ENCODE measurements at regions not wholly inside any gene's neighbourhood (a gene's known extent, or its start where the extent isn't known, plus 50 kb on each side); places are given as distances from the start of the nearest gene placed in this dataset.

- Mint-ChIP-seq H3K4me3 (no peak overlapping the region), H3K27me3 (no peaks in the 10 kb centered on the region), H3K36me3 (peaks cover 6% of the 10 kb centered on the region), H3K4me1 (peaks cover 38% of the 10 kb centered on the region), H3K27ac (no peak overlapping the region), H3K9me3 (peaks cover 1% of the 10 kb centered on the region)
- DNase-seq (no peak), ATAC-seq (ENCODE audit: low read depth) (no peak)
- POLR2A ChIA-PET = no interaction called here
Measured at GRCh38 chr1:234988155-234988517, 140.5 kb downstream of the TOMM20 start.

GRCh38 chr1:234987415-234988154, 141.1 kb downstream of the TOMM20 start:
- Mint-ChIP-seq H3K9me3 (peaks cover 1% of the 10 kb centered on the region), H3K36me3 (peaks cover 6% of the 10 kb centered on the region), H3K27me3 (no peaks in the 10 kb centered on the region), H3K4me3 (no peak overlapping the region), H3K27ac (peak overlapping the region; percentile 31), H3K4me1 (peaks cover 38% of the 10 kb centered on the region)
- POLR2A ChIA-PET = no interaction called here
- DNase-seq (no peak), ATAC-seq (ENCODE audit: low read depth) (no peak)

- peak overlapping the region; percentile 31 for H3K27ac Mint-ChIP-seq
- peaks cover 1% of the 10 kb centered on the region for H3K9me3 Mint-ChIP-seq
- H3K27me3 Mint-ChIP-seq = no peaks in the 10 kb centered on the region
- peaks cover 6% of the 10 kb centered on the region for H3K36me3 Mint-ChIP-seq
- H3K4me1 Mint-ChIP-seq = peaks cover 38% of the 10 kb centered on the region
- DNase-seq (no peak), ATAC-seq (ENCODE audit: low read depth) (no peak)
- POLR2A ChIA-PET = no interaction called here
- H3K4me3 Mint-ChIP-seq = no peak overlapping the region
Measured at GRCh38 chr1:234986750-234987414, 141.8 kb downstream of the TOMM20 start.

- H3K4me1 Mint-ChIP-seq = peaks cover 43% of the 10 kb centered on the region
- ATAC-seq (ENCODE audit: low read depth) (no peak), DNase-seq (no peak)
- H3K9me3 Mint-ChIP-seq = peaks cover 1% of the 10 kb centered on the region
- H3K27ac Mint-ChIP-seq = no peak overlapping the region
- POLR2A ChIA-PET = no interaction called here
- H3K36me3 Mint-ChIP-seq = peaks cover 2% of the 10 kb centered on the region
- H3K27me3 Mint-ChIP-seq = no peaks in the 10 kb centered on the region
- no peak overlapping the region for H3K4me3 Mint-ChIP-seq
Measured at GRCh38 chr1:234985516-234986294, 142.9 kb downstream of the TOMM20 start.

- H3K27me3 Mint-ChIP-seq = no peaks in the 10 kb centered on the region
- H3K9me3 Mint-ChIP-seq = peaks cover 1% of the 10 kb centered on the region
- ATAC-seq (ENCODE audit: low read depth) (no peak), DNase-seq (no peak)
- POLR2A ChIA-PET = no interaction called here
- H3K27ac Mint-ChIP-seq = no peak overlapping the region
- H3K4me3 Mint-ChIP-seq = no peak overlapping the region
- peaks cover 46% of the 10 kb centered on the region for H3K4me1 Mint-ChIP-seq
- H3K36me3 Mint-ChIP-seq = peaks cover 2% of the 10 kb centered on the region
Measured at GRCh38 chr1:234985007-234985370, 143.6 kb downstream of the TOMM20 start.

- H3K4me1 Mint-ChIP-seq = peaks cover 56% of the 10 kb centered on the region
- ATAC-seq (ENCODE audit: low read depth) (no peak), DNase-seq (no peak)
- peak overlapping the region; percentile 62 for H3K27ac Mint-ChIP-seq
- no peak overlapping the region for H3K4me3 Mint-ChIP-seq
- POLR2A ChIA-PET = interaction anchor here (0.6 to 1.2 kb wide), 2 partner anchors 8 to 373 kb away, joined by 3 to 6 read pairs; partner anchors contain the start of gene IRF2BP2
- peaks cover 2% of the 10 kb centered on the region for H3K36me3 Mint-ChIP-seq
- no peaks in the 10 kb centered on the region for H3K27me3 Mint-ChIP-seq
- H3K9me3 Mint-ChIP-seq = no peaks in the 10 kb centered on the region
Measured at GRCh38 chr1:234983564-234984238, 144.9 kb downstream of the TOMM20 start.

- Mint-ChIP-seq H3K27ac (peak overlapping the region; percentile 87), H3K9me3 (no peaks in the 10 kb centered on the region), H3K4me3 (no peak overlapping the region), H3K36me3 (peaks cover 2% of the 10 kb centered on the region), H3K27me3 (no peaks in the 10 kb centered on the region), H3K4me1 (peaks cover 52% of the 10 kb centered on the region)
- ATAC-seq (ENCODE audit: low read depth) = no peak
- no peak for DNase-seq
- POLR2A ChIA-PET = interaction anchor here (2.8 to 4.7 kb wide), 2 partner anchors 30 to 55 kb away, joined by 21 to 25 read pairs; no protein-coding TSS in a partner anchor
Measured at GRCh38 chr1:234981758-234982157, 146.9 kb downstream of the TOMM20 start.

- DNase-seq (peak; percentile 66), ATAC-seq (ENCODE audit: low read depth) (peak; percentile 87)
- no peaks in the 10 kb centered on the region for H3K27me3 Mint-ChIP-seq
- H3K9me3 Mint-ChIP-seq = no peaks in the 10 kb centered on the region
- peak overlapping the region; percentile 87 for H3K27ac Mint-ChIP-seq
- peaks cover 54% of the 10 kb centered on the region for H3K4me1 Mint-ChIP-seq
- POLR2A ChIA-PET = interaction anchor here (0.6 to 4.7 kb wide), 14 partner anchors 8 to 380 kb away, joined by 3 to 25 read pairs (median 4); partner anchors contain the start of gene IRF2BP2
- H3K36me3 Mint-ChIP-seq = peaks cover 2% of the 10 kb centered on the region
- peak overlapping the region; percentile 46 for H3K4me3 Mint-ChIP-seq
Measured at GRCh38 chr1:234980645-234981396, 147.8 kb downstream of the TOMM20 start.

- peak overlapping the region; percentile 87 for H3K27ac Mint-ChIP-seq
- DNase-seq (no peak), ATAC-seq (ENCODE audit: low read depth) (peak; percentile 29)
- POLR2A ChIA-PET = interaction anchor here (0.6 to 4.7 kb wide), 15 partner anchors 9 to 380 kb away, joined by 3 to 25 read pairs (median 4); partner anchors contain the start of genes IRF2BP2 and RBM34
- H3K36me3 Mint-ChIP-seq = peaks cover 2% of the 10 kb centered on the region
- H3K9me3 Mint-ChIP-seq = no peaks in the 10 kb centered on the region
- no peaks in the 10 kb centered on the region for H3K27me3 Mint-ChIP-seq
- peak overlapping the region; percentile 74 for H3K4me3 Mint-ChIP-seq
- H3K4me1 Mint-ChIP-seq = peaks cover 57% of the 10 kb centered on the region
Measured at GRCh38 chr1:234980291-234980644, 148.4 kb downstream of the TOMM20 start.

GRCh38 chr1:234979296-234980279, 149.0 kb downstream of the TOMM20 start:
- Mint-ChIP-seq H3K9me3 (no peaks in the 10 kb centered on the region), H3K36me3 (peaks cover 2% of the 10 kb centered on the region), H3K4me3 (peak overlapping the region; percentile 74), H3K27ac (peak overlapping the region; percentile 87), H3K27me3 (no peaks in the 10 kb centered on the region), H3K4me1 (peaks cover 63% of the 10 kb centered on the region)
- DNase-seq (no peak), ATAC-seq (ENCODE audit: low read depth) (no peak)
- POLR2A ChIA-PET = interaction anchor here (0.6 to 4.7 kb wide), 14 partner anchors 9 to 379 kb away, joined by 3 to 25 read pairs (median 4); partner anchors contain the start of genes IRF2BP2 and RBM34

GRCh38 chr1:234978397-234979295, 150.0 kb downstream of the TOMM20 start:
- Mint-ChIP-seq H3K27ac (peak overlapping the region; percentile 87), H3K9me3 (no peaks in the 10 kb centered on the region), H3K27me3 (no peaks in the 10 kb centered on the region), H3K36me3 (no peaks in the 10 kb centered on the region), H3K4me3 (peak overlapping the region; percentile 74), H3K4me1 (peaks cover 56% of the 10 kb centered on the region)
- DNase-seq = no peak
- POLR2A ChIA-PET = interaction anchor here (1.0 to 4.7 kb wide), 7 partner anchors 8 to 368 kb away, joined by 3 to 25 read pairs (median 6); no protein-coding TSS in a partner anchor
- peak; percentile 27 for ATAC-seq (ENCODE audit: low read depth)
